Endothelial cell of umbilical vein (primary cell): ENCODE measurements at regions not wholly inside any gene's neighbourhood (a gene's known extent, or its start where the extent isn't known, plus 50 kb on each side); places are given as distances from the start of the nearest gene placed in this dataset.

Experiments used
- CTCF ChIP-seq, 2 donors: IDR thresholded peaks; 1 replicate in 1 of 2; 2 replicates in 1 of 2; pipeline ENCODE4 v1.5.1; 2011; ENCODE audit warnings: low read length in 2 of 2, mild to moderate bottlenecking in 2 of 2, moderate library complexity in 2 of 2, control low read depth in 1 of 2, inconsistent platforms in 1 of 2, low read depth in 1 of 2; ENCODE audit not compliant: insufficient read depth in 1 of 2; ENCODE audit errors: extremely low read depth in 1 of 2
- POLR2AphosphoS5 ChIP-seq: IDR thresholded peaks from 2 replicates; pipeline ENCODE4 v1.6.1; 2012; ENCODE audit warnings: low read depth, mild to moderate bottlenecking, control low read depth, low read length, moderate library complexity; ENCODE audit not compliant: insufficient read depth

- TF ChIP-seq POLR2AphosphoS5 (no peak), CTCF (IDR thresholded peaks at IDR 0.05; ENCODE audit: extremely low read depth in 1 of 2, insufficient read depth in 1 of 2, low read depth in 1 of 2, low read length in 2 of 2) (no peak)
These were observed 486.0 kb downstream of the BCKDHB start for GRCh38 chr6:80592436-80592835.
